ENCODE measurements at regions not wholly inside any gene's neighbourhood (a gene's known extent, or its start where the extent isn't known, plus 50 kb on each side); places are given as distances from the start of the nearest gene placed in this dataset.
"Not testable (repeated sequence)": the region's sequence is repeated elsewhere in the genome, so short reads cannot be mapped to it uniquely, and the experiment has no call there.

- DNase-seq: no peak
Measured at GRCh38 chr14:98183556-98183955, 1088.4 kb downstream of the BCL11B start.

GRCh38 chr14:98184457-98184856, 1087.5 kb downstream of the BCL11B start:
- DNase-seq: no peak

- no peak for DNase-seq
Measured at GRCh38 chr14:98185036-98185435, 1087.0 kb downstream of the BCL11B start.

GRCh38 chr14:98186140-98186539, 1085.9 kb downstream of the BCL11B start:
- DNase-seq: no peak

- no peak for DNase-seq
Measured at GRCh38 chr14:98187281-98187680, 1084.7 kb downstream of the BCL11B start.

GRCh38 chr14:98189062-98189461, 1082.9 kb downstream of the BCL11B start:
- peak in 1 of 4 experiments; percentile 27 for DNase-seq

- DNase-seq: peak in 2 of 4 experiments; percentile 30 to 39
Measured at GRCh38 chr14:98189511-98189910, 1082.5 kb downstream of the BCL11B start.

- no peak for DNase-seq
Measured at GRCh38 chr14:98189944-98190343, 1082.1 kb downstream of the BCL11B start.

GRCh38 chr14:98192946-98193345, 1079.1 kb downstream of the BCL11B start:
- DNase-seq: no peak

GRCh38 chr14:98194821-98195220, 1077.2 kb downstream of the BCL11B start:
- DNase-seq: no peak

- no peak for DNase-seq
Measured at GRCh38 chr14:98195256-98195655, 1076.7 kb downstream of the BCL11B start.

- DNase-seq: no peak
Measured at GRCh38 chr14:98197933-98198332, 1074.1 kb downstream of the BCL11B start.

GRCh38 chr14:98198385-98198784, 1073.6 kb downstream of the BCL11B start:
- peak in 1 of 4 experiments; percentile 28 for DNase-seq

- no peak for DNase-seq
Measured at GRCh38 chr14:98200601-98201000, 1071.4 kb downstream of the BCL11B start.

- DNase-seq: no peak
Measured at GRCh38 chr14:98203421-98203820, 1068.6 kb downstream of the BCL11B start.

- no peak for DNase-seq
Measured at GRCh38 chr14:98204139-98204538, 1067.9 kb downstream of the BCL11B start.

GRCh38 chr14:98207415-98207814, 1064.6 kb downstream of the BCL11B start:
- no peak for DNase-seq

GRCh38 chr14:98208211-98208611, 1063.8 kb downstream of the BCL11B start:
- DNase-seq: no peak

- no peak for DNase-seq
Measured at GRCh38 chr14:98208943-98209342, 1063.1 kb downstream of the BCL11B start.

GRCh38 chr14:98210045-98210672, 1061.8 kb downstream of the BCL11B start:
- peak in 2 of 4 experiments; percentile 26 to 53 for DNase-seq

GRCh38 chr14:98217530-98217929, 1054.5 kb downstream of the BCL11B start:
- DNase-seq: no peak

GRCh38 chr14:98218218-98218617, 1053.8 kb downstream of the BCL11B start:
- DNase-seq: no peak

- no peak for DNase-seq
Measured at GRCh38 chr14:98219638-98220037, 1052.4 kb downstream of the BCL11B start.

- no peak for DNase-seq
Measured at GRCh38 chr14:98223106-98223505, 1048.9 kb downstream of the BCL11B start.

GRCh38 chr14:98223710-98224109, 1048.3 kb downstream of the BCL11B start:
- DNase-seq: not testable (repeated sequence)
